NCI-H1694 treated with DMSO at 0.1 percent for 48 hours (cell line): ENCODE measurements at regions not wholly inside any gene's neighbourhood (a gene's known extent, or its start where the extent isn't known, plus 50 kb on each side); places are given as distances from the start of the nearest gene placed in this dataset.
A peak's percentile ranks its signal among the peaks of the same experiment; 100 is the strongest.
"Not testable (repeated sequence)": the region's sequence is repeated elsewhere in the genome, so short reads cannot be mapped to it uniquely, and the experiment has no call there.

ENCODE experiments used
- DNase-seq: peaks from one replicate; lab custom pipeline; 2025; lab: John Stamatoyannopoulos, UW

GRCh38 chr4:24001486-24002329 is 111.9 kb upstream of the PPARGC1A start:
- no peak for DNase-seq

DNA sequence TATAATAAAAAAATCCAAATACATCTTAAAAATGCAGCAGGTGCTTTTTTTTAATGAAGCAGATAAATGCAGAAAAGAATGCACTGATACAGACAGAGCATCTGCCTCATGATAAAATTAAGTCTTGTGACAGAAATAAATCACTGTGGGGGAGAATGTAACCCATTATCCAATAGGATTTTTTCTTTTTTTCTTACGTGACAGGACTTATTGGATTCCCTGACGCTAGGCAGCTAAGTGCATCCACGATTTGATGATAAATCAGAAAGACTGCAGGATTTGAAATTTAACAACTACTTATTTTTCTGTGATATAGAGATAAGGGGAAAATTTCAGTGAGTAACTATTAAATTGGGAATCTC is 110.6 kb upstream of the PPARGC1A start:
- DNase-seq, result no peak

GRCh38 chr4:23999714-24000469 is 110.0 kb upstream of the PPARGC1A start:
- no peak for DNase-seq

- DNase-seq, result no peak
Observed at GRCh38 chr4:23993373-23993772, 103.5 kb upstream of the PPARGC1A start.

GRCh38 chr4:23991444-23991843 is 101.6 kb upstream of the PPARGC1A start:
- DNase-seq, result no peak

DNA sequence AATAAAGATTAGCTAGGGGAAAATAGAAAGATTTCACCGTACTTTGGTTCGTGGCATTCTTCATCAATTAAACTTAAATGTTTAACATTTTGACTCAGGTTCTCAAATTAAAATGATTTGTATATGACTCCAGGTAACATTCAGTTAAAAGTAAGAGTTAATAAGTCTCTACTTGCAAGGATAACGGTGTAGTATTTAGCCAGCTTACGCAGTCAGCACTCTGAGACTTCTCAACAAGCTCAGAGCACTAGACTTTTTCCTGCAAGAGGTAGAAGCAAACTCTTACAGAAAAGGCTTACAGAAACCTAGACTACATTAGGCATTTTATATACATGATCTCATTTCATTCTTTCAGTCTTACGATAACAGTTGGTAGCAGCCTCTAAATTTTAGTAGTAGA is 96.4 kb upstream of the PPARGC1A start:
- no peak for DNase-seq

DNA sequence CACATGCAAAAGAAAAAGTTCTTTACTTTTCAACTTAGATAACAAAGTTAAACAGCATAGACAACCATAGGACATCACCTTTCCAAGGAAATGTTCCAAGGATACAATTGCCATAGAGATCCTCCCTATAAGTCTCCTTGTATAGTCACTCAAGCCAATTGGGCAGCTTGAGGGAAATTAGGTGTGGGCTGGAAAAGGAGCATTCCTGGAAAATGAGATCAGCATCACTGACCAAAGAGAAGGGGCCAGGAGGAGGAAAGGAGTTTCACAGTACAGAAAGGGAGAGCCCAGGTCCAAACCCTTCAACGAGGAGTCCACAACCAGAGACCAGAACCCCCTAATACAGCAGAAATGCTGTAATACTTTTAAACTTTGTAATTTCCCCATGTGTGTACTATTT is 91.5 kb upstream of the PPARGC1A start:
- no peak for DNase-seq

- no peak for DNase-seq
Observed at GRCh38 chr4:23979534-23979933, 89.7 kb upstream of the PPARGC1A start.

GRCh38 chr4:23978002-23978401 is 88.2 kb upstream of the PPARGC1A start:
- DNase-seq, result no peak

DNA sequence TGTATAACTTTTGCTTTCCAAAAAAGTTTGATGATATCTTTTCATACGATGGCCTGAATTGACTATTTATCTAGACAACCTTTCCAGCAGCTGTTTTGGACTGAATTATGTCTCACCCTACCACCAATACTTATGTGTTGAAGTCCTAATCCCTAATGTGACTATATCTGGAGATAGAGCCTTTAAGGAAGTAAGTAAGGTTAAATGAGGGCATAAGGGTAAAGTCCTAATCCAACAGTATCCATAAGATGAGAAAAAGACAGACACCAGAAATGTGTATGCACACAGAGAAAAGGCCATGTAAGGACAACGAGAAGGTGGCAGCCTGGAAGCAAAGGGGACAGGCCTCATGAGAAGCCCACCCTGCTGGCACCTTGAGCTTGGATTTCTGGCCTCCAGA is 86.6 kb upstream of the PPARGC1A start:
- DNase-seq, result no peak

DNA sequence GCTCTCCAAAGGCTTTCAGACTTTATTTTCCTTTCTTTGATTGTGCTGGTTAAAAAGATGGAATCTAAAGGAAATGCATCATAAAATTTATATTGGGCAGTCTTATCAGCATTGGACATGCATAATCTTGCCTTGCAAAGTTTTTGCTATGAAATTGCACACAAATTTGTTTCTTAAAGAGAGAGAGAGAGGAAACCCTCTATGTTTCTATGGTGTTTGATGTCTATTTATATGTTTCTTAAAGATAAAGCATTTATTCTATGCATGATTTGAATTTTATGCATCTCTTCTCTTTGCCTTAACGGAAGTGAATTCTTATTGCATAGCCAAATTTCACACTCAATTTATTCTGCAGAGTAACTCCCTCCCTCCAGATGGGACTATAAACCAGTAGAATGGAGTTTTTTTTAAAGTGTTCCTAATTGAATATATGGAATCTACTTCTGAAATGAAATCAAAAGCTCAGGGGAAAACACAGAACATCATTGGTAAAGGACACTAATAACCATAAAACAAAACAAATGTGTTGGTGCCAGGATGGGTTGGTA is 83.5 kb upstream of the PPARGC1A start:
- peak; percentile 31 for DNase-seq

- no peak for DNase-seq
Observed at GRCh38 chr4:23972805-23973204, 83.0 kb upstream of the PPARGC1A start.

DNA sequence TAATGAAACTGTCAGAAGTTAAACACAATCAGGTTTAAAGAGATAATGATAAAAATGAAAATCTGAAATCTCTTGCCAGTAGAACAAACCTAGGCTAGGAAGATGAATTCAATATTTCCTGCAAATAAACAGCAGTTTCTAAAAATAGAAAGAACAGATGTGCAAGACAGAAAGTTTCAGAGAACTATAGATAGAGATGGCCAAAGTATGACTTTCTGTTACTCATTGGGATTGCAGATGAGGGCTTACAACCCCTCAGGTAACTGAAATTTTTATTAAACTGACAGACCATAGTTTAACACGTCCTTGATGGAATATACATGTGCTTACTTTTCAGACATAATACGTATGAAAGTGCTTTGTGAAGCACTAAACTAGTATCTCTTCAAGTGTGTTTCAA is 82.3 kb upstream of the PPARGC1A start:
- DNase-seq, result no peak

GRCh38 chr4:23970201-23970850 is 80.5 kb upstream of the PPARGC1A start:
- no peak for DNase-seq

GRCh38 chr4:23969635-23970145 is 79.8 kb upstream of the PPARGC1A start:
- DNase-seq, result no peak

- no peak for DNase-seq
Observed at GRCh38 chr4:23967281-23967680, 77.4 kb upstream of the PPARGC1A start.

GRCh38 chr4:23966725-23967124 is 76.9 kb upstream of the PPARGC1A start:
- no peak for DNase-seq

DNA sequence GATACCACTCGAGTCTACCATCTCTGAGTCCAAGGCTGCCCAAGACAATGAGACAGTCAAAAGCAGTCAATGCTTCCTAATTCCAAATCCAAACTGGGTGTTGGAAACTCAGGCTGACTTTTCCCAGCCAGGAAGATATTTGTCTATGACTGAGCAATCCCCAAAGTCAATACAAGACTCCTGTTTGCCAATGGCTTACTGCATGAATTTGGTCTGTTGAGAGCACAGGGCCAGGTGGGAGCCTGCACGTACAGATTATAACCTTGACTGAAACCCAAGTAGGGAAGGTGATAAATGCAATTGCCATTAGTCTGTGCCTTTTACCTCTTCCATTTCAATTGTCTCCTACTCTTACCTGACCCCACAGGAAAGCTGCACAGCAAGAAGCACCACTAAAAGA is 72.6 kb upstream of the PPARGC1A start:
- no peak for DNase-seq

DNA sequence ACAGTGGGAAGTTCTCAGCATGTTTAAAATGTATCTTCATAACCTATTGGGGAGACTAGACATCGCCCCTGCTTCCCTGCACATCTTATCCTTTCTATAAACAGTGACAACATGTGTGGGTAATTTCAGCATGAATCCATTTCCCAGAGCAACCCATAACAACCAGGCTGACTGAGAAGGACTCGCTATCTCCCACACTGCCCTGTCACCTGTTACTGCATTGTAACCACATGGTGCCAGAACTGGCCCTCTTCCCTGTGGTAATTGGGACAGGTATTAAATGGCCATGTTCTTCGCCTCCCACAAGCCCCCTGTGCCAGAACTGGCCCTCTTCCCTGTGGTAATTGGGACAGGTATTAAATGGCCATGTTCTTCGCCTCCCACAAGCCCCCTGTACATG is 71.5 kb upstream of the PPARGC1A start:
- DNase-seq, result not testable (repeated sequence)

GRCh38 chr4:23959396-23960148 is 69.7 kb upstream of the PPARGC1A start:
- DNase-seq, result no peak

DNA sequence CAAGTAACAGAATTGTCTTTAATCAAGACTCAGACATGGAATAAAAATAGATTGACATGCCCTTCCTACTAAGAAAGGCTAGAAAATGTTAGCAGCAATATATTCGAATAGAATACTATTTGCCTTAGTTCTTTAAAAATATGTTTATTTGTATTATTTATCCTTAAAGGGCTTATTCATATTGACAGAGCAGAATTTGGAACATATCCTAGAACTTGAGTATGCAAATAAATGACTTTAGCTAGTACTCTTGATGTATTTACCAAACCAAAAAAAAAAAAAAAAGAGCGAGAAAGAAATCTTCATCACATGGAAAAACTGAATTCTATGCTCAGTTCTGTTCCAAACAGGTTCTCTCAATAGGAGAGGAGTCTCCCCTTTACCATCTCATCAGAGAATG is 68.9 kb upstream of the PPARGC1A start:
- DNase-seq, result no peak

DNA sequence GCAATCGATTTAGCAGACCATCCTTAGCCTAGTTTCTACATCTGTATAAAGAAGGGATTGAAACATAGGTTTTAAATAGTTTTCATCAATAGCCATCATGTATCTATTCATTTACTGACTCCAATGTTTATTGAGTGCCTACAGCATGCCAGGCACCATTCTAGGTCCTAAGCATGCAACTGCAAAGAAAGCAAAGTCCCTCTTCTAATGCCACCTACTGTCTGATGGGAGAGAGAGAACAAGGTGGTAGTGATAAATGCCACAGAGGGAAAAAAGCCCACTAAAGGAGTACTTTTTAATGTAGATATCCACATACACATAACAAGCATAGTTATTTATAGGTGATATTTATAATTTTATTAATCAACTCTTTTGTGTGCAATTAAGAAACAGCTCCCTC is 67.6 kb upstream of the PPARGC1A start:
- DNase-seq, result no peak
